ENCODE measurements at regions not wholly inside any gene's neighbourhood (a gene's known extent, or its start where the extent isn't known, plus 50 kb on each side); places are given as distances from the start of the nearest gene placed in this dataset.
A peak's percentile ranks its signal among the peaks of the same experiment; 100 is the strongest.
"Not testable (repeated sequence)": the region's sequence is repeated elsewhere in the genome, so short reads cannot be mapped to it uniquely, and the experiment has no call there.

GRCh38 chr3:125903780-125904455 lies 65.1 kb upstream of the ROPN1B start:
- H3K4me1 ChIP-seq; DNase-seq (ENCODE audit: extremely low spot score in 2 of 2); H3K4me3 ChIP-seq; H3K36me3 ChIP-seq; H3K9me3 ChIP-seq; H3K27me3 ChIP-seq; intact Hi-C loops (cut with DNase I); H3K27ac ChIP-seq: not testable (repeated sequence)

DNA sequence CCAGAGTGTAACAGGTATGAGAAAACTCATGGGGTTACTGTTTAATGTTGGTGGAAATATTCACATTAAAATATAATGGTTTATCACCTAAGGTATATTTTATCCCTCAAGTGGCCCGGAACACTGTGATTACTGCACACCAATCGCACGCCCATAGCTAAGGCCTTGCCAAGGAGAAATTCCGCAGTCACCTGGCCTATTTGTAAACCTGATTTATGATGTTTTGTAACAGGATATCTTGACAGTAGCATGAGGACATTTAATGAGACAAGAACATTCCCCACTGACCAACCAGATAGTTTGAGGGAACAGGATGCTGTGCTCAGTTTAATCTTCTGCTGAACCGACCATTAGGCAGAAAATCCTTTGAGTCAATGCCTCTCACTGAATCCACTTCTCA lies 61.7 kb upstream of the ROPN1B start:
- H3K9me3 ChIP-seq; H3K27ac ChIP-seq; H3K27me3 ChIP-seq; intact Hi-C loops (cut with DNase I); H3K36me3 ChIP-seq; DNase-seq (ENCODE audit: extremely low spot score in 2 of 2); H3K4me1 ChIP-seq; H3K4me3 ChIP-seq: not testable (repeated sequence)

DNA sequence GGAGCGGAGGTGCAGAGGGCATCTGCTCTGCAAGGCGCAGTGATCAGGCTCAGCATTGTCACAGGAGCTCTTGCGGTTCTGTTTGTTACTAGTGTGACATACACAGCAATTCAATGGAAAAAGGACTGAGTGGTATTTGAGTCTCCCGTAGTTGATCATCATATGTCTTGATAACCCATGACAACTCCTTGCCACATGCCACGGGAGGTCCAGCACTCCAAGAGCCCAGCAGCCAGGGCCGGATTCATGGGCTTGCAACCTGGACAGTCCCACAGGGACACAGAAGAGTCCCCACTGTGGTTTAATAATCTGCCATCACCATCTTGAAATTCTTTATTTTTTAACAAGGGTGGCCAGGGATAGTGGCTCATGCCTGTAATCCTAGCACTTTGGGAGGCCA lies 58.1 kb upstream of the ROPN1B start:
- H3K4me3 ChIP-seq; H3K27ac ChIP-seq; H3K9me3 ChIP-seq; H3K27me3 ChIP-seq; intact Hi-C loops (cut with DNase I); DNase-seq (ENCODE audit: extremely low spot score in 2 of 2); H3K36me3 ChIP-seq: not testable (repeated sequence)
- H3K4me1 ChIP-seq, result peaks cover 10% of the 10 kb centered on the region

GRCh38 chr3:125914608-125915436 lies 54.2 kb upstream of the ROPN1B start:
- peak in 1 of 2 donors; percentile 90 for DNase-seq (ENCODE audit: extremely low spot score in 2 of 2)
- H3K36me3 ChIP-seq; intact Hi-C loops (cut with DNase I); H3K9me3 ChIP-seq; H3K27me3 ChIP-seq: not testable (repeated sequence)
- H3K4me1 ChIP-seq, result peaks cover 16% of the 10 kb centered on the region
- H3K4me3 ChIP-seq, result peak overlapping the region; percentile 56 to 58
- H3K27ac ChIP-seq, result peak overlapping the region; percentile 94

DNA sequence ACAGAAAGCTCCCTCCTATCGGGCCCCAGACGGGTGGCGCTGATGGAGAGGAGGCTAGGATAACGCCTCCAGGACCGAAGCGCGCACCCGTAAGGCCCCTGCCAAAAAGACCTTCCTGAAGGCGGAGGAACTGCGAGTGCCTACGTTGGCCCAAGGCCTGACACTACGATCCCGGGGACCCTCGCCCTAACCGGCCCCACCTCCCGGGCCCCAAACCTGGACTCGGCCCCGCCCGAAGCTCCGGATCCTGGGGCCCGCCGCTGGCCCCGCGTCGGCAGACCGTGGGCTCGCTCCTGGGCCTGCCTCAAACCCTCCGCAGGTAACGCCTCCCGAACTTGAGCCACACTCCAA lies 53.6 kb upstream of the ROPN1B start:
- Histone ChIP-seq H3K4me1 (peaks cover 16% of the 10 kb centered on the region), H3K27ac (peak overlapping the region; percentile 94), H3K4me3 (peak overlapping the region; percentile 56 to 58)
- H3K9me3 ChIP-seq; H3K36me3 ChIP-seq; H3K27me3 ChIP-seq; DNase-seq (ENCODE audit: extremely low spot score in 2 of 2); intact Hi-C loops (cut with DNase I): not testable (repeated sequence)
- TF ChIP-seq POLR2AphosphoS5 (IDR thresholded peaks at IDR 0.05; ENCODE audit: insufficient read depth in 1 of 2, low read depth in 1 of 2), result peak in 1 of 2 donors; percentile 76

DNA sequence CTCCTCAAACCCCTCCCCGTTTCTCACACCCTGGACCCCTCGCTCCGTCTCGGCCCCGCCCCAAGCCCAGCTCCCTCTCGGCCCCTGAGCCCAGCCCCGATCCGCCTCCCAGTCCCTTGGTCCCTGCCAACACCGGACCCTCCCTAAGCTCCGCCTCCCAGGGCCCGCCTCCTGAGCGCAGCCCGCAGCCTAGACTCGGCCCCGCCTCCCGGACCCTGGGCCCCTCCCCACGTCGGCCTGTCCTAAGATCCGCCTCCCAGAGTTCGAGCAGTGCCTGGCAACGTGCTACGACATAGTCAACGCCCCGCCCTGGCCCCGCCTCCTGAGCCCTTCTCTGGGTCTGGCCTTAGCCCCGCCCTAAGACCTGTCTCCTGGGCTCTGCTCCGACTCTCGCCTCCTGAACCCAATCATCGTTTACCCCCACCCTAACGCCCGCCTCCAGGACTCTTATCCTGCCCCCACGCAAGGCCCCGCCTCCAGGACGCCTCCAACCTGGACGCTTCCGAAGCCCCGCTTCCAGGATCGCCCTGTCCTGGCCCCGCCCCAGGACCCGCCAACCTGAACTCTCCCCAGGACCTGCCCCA lies 53.1 kb upstream of the ROPN1B start:
- H3K36me3 ChIP-seq; H3K27me3 ChIP-seq; H3K9me3 ChIP-seq; intact Hi-C loops (cut with DNase I): not testable (repeated sequence)
- H3K4me1 ChIP-seq, result peaks cover 16% of the 10 kb centered on the region
- peak; percentile 99 to 100 for DNase-seq (ENCODE audit: extremely low spot score in 2 of 2)
- H3K4me3 ChIP-seq, result peak overlapping the region; percentile 56 to 58
- H3K27ac ChIP-seq, result peak overlapping the region; percentile 94
- TF ChIP-seq POLR2AphosphoS5 (IDR thresholded peaks at IDR 0.05; ENCODE audit: insufficient read depth in 1 of 2, low read depth in 1 of 2), result peak in 1 of 2 donors; percentile 39
- TF ChIP-seq POLR2A (IDR thresholded peaks at IDR 0.05), result peak in 1 of 2 donors; percentile 59

- peaks cover 16% of the 10 kb centered on the region for H3K4me1 ChIP-seq
- intact Hi-C loops (cut with DNase I), result no loop called here
- peak; percentile 98 for DNase-seq (ENCODE audit: extremely low spot score in 2 of 2)
- peak overlapping the region; percentile 65 for H3K27ac ChIP-seq
- no peaks in the 10 kb centered on the region for H3K27me3 ChIP-seq
- H3K9me3 ChIP-seq, result no peaks in the 10 kb centered on the region
- peak overlapping the region; percentile 58 to 76 for H3K4me3 ChIP-seq
- TF ChIP-seq POLR2AphosphoS5 (IDR thresholded peaks at IDR 0.05; ENCODE audit: insufficient read depth in 1 of 2, low read depth in 1 of 2) (peak in 1 of 2 donors; percentile 45), POLR2A (IDR thresholded peaks at IDR 0.05) (no peak)
- no peaks in the 10 kb centered on the region for H3K36me3 ChIP-seq
These were observed 52.5 kb upstream of the ROPN1B start for GRCh38 chr3:125916376-125916978.

DNA sequence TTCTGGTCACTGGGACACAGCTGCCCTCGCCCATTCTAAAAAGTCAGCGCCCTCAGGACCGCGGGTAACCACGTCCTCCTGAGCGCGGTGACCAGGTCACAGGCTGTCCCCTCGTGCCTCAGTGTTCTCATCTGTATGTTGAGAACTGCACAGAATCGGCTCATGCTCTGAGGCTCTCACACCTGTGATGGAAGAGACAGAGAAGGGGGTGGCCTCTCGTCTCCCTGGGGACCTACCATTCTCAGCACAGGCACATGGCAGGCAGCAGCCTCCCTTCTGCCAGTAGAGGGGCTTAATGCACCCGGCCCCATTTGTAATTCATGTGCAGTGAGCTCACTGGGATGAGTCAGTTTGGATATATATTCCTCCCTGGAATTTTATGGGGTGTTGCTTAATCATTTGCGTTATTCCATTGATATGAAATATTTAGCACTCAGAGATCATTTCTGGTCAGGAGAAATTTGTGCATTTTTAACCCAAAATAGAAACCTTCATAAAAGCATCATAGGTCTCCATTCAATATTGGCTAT lies 51.9 kb upstream of the ROPN1B start:
- DNase-seq (ENCODE audit: extremely low spot score in 2 of 2), result peak in 1 of 2 donors; percentile 89
- peak overlapping the region; percentile 58 to 76 for H3K4me3 ChIP-seq
- H3K36me3 ChIP-seq; H3K9me3 ChIP-seq; H3K27me3 ChIP-seq; intact Hi-C loops (cut with DNase I): not testable (repeated sequence)
- peak overlapping the region; percentile 65 for H3K27ac ChIP-seq
- H3K4me1 ChIP-seq, result peaks cover 16% of the 10 kb centered on the region

DNA sequence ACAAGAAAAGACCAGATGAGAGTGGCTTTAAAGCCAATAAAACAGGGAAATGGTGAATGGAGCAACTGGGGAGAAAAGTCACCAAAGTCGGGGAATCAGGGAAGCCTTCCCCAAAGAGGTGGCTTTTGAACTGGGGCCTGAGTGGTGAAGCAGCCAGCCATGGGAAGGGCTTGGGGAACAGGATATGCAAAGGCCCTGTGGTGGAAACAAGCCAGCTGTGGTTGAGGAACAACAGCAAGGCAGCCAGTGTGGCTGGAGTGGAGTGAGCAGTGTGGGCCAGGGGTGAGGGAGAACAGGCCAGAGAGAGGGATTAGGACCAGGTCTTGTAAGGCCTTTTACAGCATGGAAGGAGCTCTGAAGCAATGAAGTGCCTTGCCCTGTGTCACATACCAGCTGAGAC lies 51.0 kb upstream of the ROPN1B start:
- H3K27ac ChIP-seq; H3K36me3 ChIP-seq; intact Hi-C loops (cut with DNase I); H3K27me3 ChIP-seq; H3K4me3 ChIP-seq; H3K9me3 ChIP-seq; DNase-seq (ENCODE audit: extremely low spot score in 2 of 2): not testable (repeated sequence)
- H3K4me1 ChIP-seq, result peaks cover 16% of the 10 kb centered on the region

GRCh38 chr3:125918451-125918850 lies 50.5 kb upstream of the ROPN1B start:
- H3K36me3 ChIP-seq; H3K27me3 ChIP-seq; H3K9me3 ChIP-seq; DNase-seq (ENCODE audit: extremely low spot score in 2 of 2); intact Hi-C loops (cut with DNase I); H3K27ac ChIP-seq; H3K4me3 ChIP-seq: not testable (repeated sequence)
- H3K4me1 ChIP-seq, result peaks cover 16% of the 10 kb centered on the region

GRCh38 chr3:125918866-125919265 lies 50.1 kb upstream of the ROPN1B start:
- H3K36me3 ChIP-seq; H3K27ac ChIP-seq; H3K27me3 ChIP-seq; intact Hi-C loops (cut with DNase I); DNase-seq (ENCODE audit: extremely low spot score in 2 of 2); H3K9me3 ChIP-seq; H3K4me3 ChIP-seq: not testable (repeated sequence)
- H3K4me1 ChIP-seq, result peaks cover 16% of the 10 kb centered on the region
